ENCODE measurements at regions not wholly inside any gene's neighbourhood (a gene's known extent, or its start where the extent isn't known, plus 50 kb on each side); places are given as distances from the start of the nearest gene placed in this dataset.

DNA sequence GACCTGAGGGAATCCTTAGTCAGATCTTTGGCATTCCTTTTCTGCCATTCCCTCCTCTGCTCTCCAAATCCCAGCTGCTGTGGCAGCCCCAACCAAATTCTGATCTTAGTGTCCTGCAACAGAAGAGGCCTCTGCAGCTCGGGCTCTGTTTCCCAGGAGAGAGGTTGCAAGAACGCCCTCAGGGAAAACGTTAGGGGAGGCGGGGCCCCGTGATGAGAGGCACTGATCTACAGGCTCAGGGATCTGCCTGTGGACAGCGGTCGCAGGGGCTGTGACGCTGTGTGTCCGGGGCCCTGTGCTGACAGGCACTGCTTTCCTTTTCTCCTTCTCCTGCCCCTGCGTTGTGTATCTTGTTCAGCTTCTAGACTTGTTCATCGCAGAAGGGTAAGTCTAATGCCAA, 57.3 kb upstream of the DPYSL4 start:
- TF ChIP-seq, protein P1, sequence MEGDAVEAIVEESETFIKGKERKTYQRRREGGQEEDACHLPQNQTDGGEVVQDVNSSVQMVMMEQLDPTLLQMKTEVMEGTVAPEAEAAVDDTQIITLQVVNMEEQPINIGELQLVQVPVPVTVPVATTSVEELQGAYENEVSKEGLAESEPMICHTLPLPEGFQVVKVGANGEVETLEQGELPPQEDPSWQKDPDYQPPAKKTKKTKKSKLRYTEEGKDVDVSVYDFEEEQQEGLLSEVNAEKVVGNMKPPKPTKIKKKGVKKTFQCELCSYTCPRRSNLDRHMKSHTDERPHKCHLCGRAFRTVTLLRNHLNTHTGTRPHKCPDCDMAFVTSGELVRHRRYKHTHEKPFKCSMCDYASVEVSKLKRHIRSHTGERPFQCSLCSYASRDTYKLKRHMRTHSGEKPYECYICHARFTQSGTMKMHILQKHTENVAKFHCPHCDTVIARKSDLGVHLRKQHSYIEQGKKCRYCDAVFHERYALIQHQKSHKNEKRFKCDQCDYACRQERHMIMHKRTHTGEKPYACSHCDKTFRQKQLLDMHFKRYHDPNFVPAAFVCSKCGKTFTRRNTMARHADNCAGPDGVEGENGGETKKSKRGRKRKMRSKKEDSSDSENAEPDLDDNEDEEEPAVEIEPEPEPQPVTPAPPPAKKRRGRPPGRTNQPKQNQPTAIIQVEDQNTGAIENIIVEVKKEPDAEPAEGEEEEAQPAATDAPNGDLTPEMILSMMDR (IDR thresholded peaks at IDR 0.05), result no peak
- TF ChIP-seq POLR2A (IDR thresholded peaks at IDR 0.05) (no peak), POLR2AphosphoS5 (IDR thresholded peaks at IDR 0.05) (no peak)
